GM12878 (cell line): ENCODE measurements at regions not wholly inside any gene's neighbourhood (a gene's known extent, or its start where the extent isn't known, plus 50 kb on each side); places are given as distances from the start of the nearest gene placed in this dataset.

Source experiments
- ATAC-seq: fragments of 200-7000 bp; cut with Tn5 transposase; 3 replicates; pipeline ENCODE4 v1.9.1; 2020; ENCODE audit warnings: mild to moderate bottlenecking, moderate library complexity
- BruUV-seq: library from RNA; stranded (reverse); fragments of 400-500 nt; replicated peaks from 2 replicates; lab custom pipeline; 2021; lab: Mats Ljungman, UMichigan
- CTCF ChIA-PET: fragments of 300-600 bp; sonication (Branson Sonifier 250); formaldehyde crosslinking; extraction: SDS; loops from one replicate; lab custom pipeline; 2021; ENCODE audit warnings: inconsistent platforms; lab: Yijun Ruan, JAX
- POLR2A ChIA-PET: fragments of 350-600 bp; formaldehyde crosslinking; extraction: SDS; loops from one replicate; lab custom pipeline; 2021; ENCODE audit warnings: inconsistent platforms; lab: Charles Lee
- RAD21 ChIA-PET: fragments of 300-600 bp; sonication (Branson Sonifier 250); formaldehyde crosslinking; loops from one replicate; lab custom pipeline; 2023; ENCODE audit warnings: antibody characterized with exemption; ENCODE audit not compliant: unreplicated experiment; lab: Charles Lee
- SMC1A ChIA-PET: fragments of 300-600 bp; sonication (Branson Sonifier 250); formaldehyde crosslinking; loops from one replicate; lab custom pipeline; 2023; ENCODE audit not compliant: unreplicated experiment, uncharacterized antibody; lab: Charles Lee
- DNase-seq: peaks from one replicate; pipeline ENCODE4 v3.0.0-alpha.2; 2011; ENCODE audit warnings: low read depth, low spot score
- FAIRE-seq: peaks from 3 replicates; lab custom pipeline; 2011; peaks lifted over from hg19 to GRCh38; lab: Jason Lieb, UNC
- H2AFZ ChIP-seq: 2 replicates; pipeline ENCODE4 v1.6.0; 2011; ENCODE audit warnings: low read depth, low read length, control low read depth; ENCODE audit not compliant: control insufficient read depth
- H3K27ac ChIP-seq: 2 replicates; pipeline ENCODE4 v1.5.1; 2011; ENCODE audit warnings: control low read depth; ENCODE audit not compliant: control insufficient read depth, insufficient read depth
- H3K27me3 ChIP-seq, 2 experiments: replicated peaks in 1 of 2; 2 replicates each; pipeline versions ENCODE4 v1.6.0 to v1.6.1; 2011; ENCODE audit warnings: low read length in 1 of 2; ENCODE audit not compliant: control insufficient read depth in 2 of 2, insufficient read depth in 2 of 2
- H3K36me3 ChIP-seq, 2 experiments: 2 replicates each; pipeline ENCODE4 v1.5.1; 2011; ENCODE audit warnings: low read length in 1 of 2; ENCODE audit not compliant: control insufficient read depth in 2 of 2, insufficient read depth in 2 of 2
- H3K4me1 ChIP-seq: 2 replicates; pipeline ENCODE4 v1.6.1; 2011; ENCODE audit warnings: mild to moderate bottlenecking, low read length, moderate library complexity, mixed read lengths; ENCODE audit not compliant: control insufficient read depth, insufficient read depth
- H3K4me2 ChIP-seq: 2 replicates; pipeline ENCODE4 v1.6.0; 2011; ENCODE audit warnings: control low read depth; ENCODE audit not compliant: control insufficient read depth, insufficient read depth
- H3K4me3 ChIP-seq: fragments of 200-600 bp; sonication (generic); 2 replicates; pipeline ENCODE4 v1.5.1; 2016
- H3K79me2 ChIP-seq: 2 replicates; pipeline ENCODE4 v1.6.0; 2011; ENCODE audit warnings: low read length; ENCODE audit not compliant: control insufficient read depth, insufficient read depth
- H3K9ac ChIP-seq: 2 replicates; pipeline ENCODE4 v1.8.0; 2011; ENCODE audit warnings: low read length, control low read depth, mixed read lengths; ENCODE audit not compliant: control insufficient read depth, insufficient read depth
- H3K9me3 ChIP-seq: replicated peaks from 3 replicates; pipeline ENCODE4 v1.5.1; 2011; ENCODE audit warnings: mild to moderate bottlenecking, low read length; ENCODE audit not compliant: control insufficient read depth, insufficient read depth
- H4K20me1 ChIP-seq: 2 replicates; pipeline ENCODE4 v1.6.0; 2011; ENCODE audit not compliant: control insufficient read depth, insufficient read depth
- BMI1 ChIP-seq: fragments of 450-650 bp; IDR thresholded peaks from 2 replicates; pipeline ENCODE4 v1.6.1; 2016; ENCODE audit warnings: mild to moderate bottlenecking, moderate library complexity, borderline replicate concordance
- CHD4 ChIP-seq: fragments of 200-600 bp; sonication (generic); IDR thresholded peaks from 2 replicates; pipeline ENCODE4 v1.6.1; 2016; ENCODE audit warnings: mild to moderate bottlenecking
- DPF2 ChIP-seq: fragments of 450-650 bp; IDR thresholded peaks from 2 replicates; pipeline ENCODE4 v1.6.1; 2017; ENCODE audit warnings: mild to moderate bottlenecking
- E4F1 ChIP-seq: fragments of 450-650 bp; IDR thresholded peaks from 2 replicates; pipeline ENCODE4 v1.6.1; 2018; ENCODE audit warnings: borderline replicate concordance, mild to moderate bottlenecking; ENCODE audit not compliant: partially characterized antibody
- ELK1 ChIP-seq: IDR thresholded peaks from 2 replicates; pipeline ENCODE4 v1.6.1; 2012; ENCODE audit warnings: low read depth, low read length, improper control_type of control experiment
- FOS ChIP-seq: IDR thresholded peaks from 3 replicates; pipeline ENCODE4 v1.6.1; 2011; ENCODE audit warnings: borderline replicate concordance; ENCODE audit not compliant: insufficient read length; ENCODE audit errors: extremely low read depth
- GATAD2B ChIP-seq: fragments of 450-650 bp; conservative IDR thresholded peaks from 2 replicates; pipeline ENCODE4 v1.6.1; 2017; ENCODE audit warnings: low read depth, mild to moderate bottlenecking, moderate library complexity
- HCFC1 ChIP-seq: fragments of 150-350 bp; IDR thresholded peaks from 2 replicates; pipeline ENCODE4 v1.6.1; 2014; ENCODE audit warnings: low read length
- HDGF ChIP-seq: fragments of 450-650 bp; IDR thresholded peaks from 2 replicates; pipeline ENCODE4 v1.6.1; 2016; ENCODE audit warnings: antibody characterized with exemption
- LARP7 ChIP-seq: fragments of 450-650 bp; IDR thresholded peaks from 2 replicates; pipeline ENCODE4 v1.6.1; 2017; ENCODE audit warnings: mild to moderate bottlenecking
- MAX ChIP-seq: IDR thresholded peaks from 2 replicates; pipeline ENCODE4 v1.6.1; 2012; ENCODE audit warnings: low read depth, low read length, improper control_type of control experiment
- MEF2A ChIP-seq: IDR thresholded peaks from 2 replicates; pipeline ENCODE4 v1.6.1; 2011; ENCODE audit warnings: low read depth, mild to moderate bottlenecking, low read length, moderate library complexity; ENCODE audit not compliant: insufficient read depth
- MTA3 ChIP-seq: IDR thresholded peaks from 2 replicates; pipeline ENCODE4 v1.6.1; 2012; ENCODE audit warnings: low read length, inconsistent platforms, borderline replicate concordance
- NFYA ChIP-seq: IDR thresholded peaks from 2 replicates; pipeline ENCODE4 v1.6.1; 2011; ENCODE audit warnings: low read depth, mild to moderate bottlenecking, low read length, improper control_type of control experiment, borderline replicate concordance
- NKRF ChIP-seq: fragments of 450-650 bp; conservative IDR thresholded peaks from 2 replicates; pipeline ENCODE4 v1.6.1; 2017; ENCODE audit warnings: mild to moderate bottlenecking, moderate library complexity
- RB1 ChIP-seq: fragments of 450-650 bp; formaldehyde crosslinking; IDR thresholded peaks from 2 replicates; pipeline ENCODE4 v1.6.1; 2017; ENCODE audit warnings: mild to moderate bottlenecking, borderline replicate concordance
- RELB ChIP-seq: fragments of 450-650 bp; IDR thresholded peaks from 2 replicates; pipeline ENCODE4 v1.6.1; 2017; ENCODE audit warnings: low read depth, mild to moderate bottlenecking, moderate library complexity
- STAT1 ChIP-seq: fragments of 450-650 bp; conservative IDR thresholded peaks from 2 replicates; pipeline ENCODE4 v1.6.1; 2014; ENCODE audit warnings: antibody characterized with exemption, mild to moderate bottlenecking
- YBX1 ChIP-seq: fragments of 450-650 bp; IDR thresholded peaks from 2 replicates; pipeline ENCODE4 v1.6.1; 2016; ENCODE audit warnings: antibody characterized with exemption
- ZNF207 ChIP-seq: fragments of 450-650 bp; IDR thresholded peaks from 2 replicates; pipeline ENCODE4 v1.6.1; 2014; ENCODE audit warnings: antibody characterized with exemption, mild to moderate bottlenecking, borderline replicate concordance
- WGBS: methylation state at CpG from one replicate; pipeline ENCODE4 v1.1.6; 2016; ENCODE audit warnings: low lambda C conversion rate; ENCODE audit not compliant: insufficient replicate concordance, insufficient coverage; ENCODE audit errors: missing lambda C conversion rate; 5-methylcytosine and 5-hydroxymethylcytosine counted together
- in situ Hi-C: fragments of 300-500 bp; cut with MboI; formaldehyde crosslinking; loops from 9 replicates; pipeline ENCODE4 v1.14.3; 2018; ENCODE audit warnings: mixed read lengths
- intact Hi-C: fragments of 100-400 bp; cut with micrococcal nuclease; formaldehyde crosslinking; loops from one replicate; pipeline ENCODE4 v1.14.2; 2022; ENCODE audit not compliant: unreplicated experiment

- TF ChIP-seq GATAD2B (no peak), YBX1 (no peak), ZNF207 (no peak), FOS (no peak), HCFC1 (no peak), MEF2A (no peak), RELB (no peak), NFYA (no peak), STAT1 (no peak), LARP7 (no peak), ELK1 (no peak), DPF2 (no peak), E4F1 (no peak), BMI1 (no peak), HDGF (no peak), MAX (no peak), NKRF (no peak), CHD4 (no peak), RB1 (no peak), MTA3 (no peak)
- WGBS: 59% methylated on average over 3 of the region's 3 CpGs
- H3K27me3 ChIP-seq: peaks cover 3 to 6% of the 10 kb centered on the region in 2 experiments; a peak in 1 of 4 replicates
- POLR2A ChIA-PET: no interaction called here
- ATAC-seq: no peak
- RAD21 ChIA-PET: no interaction called here
- H3K79me2 ChIP-seq: no peaks in the 10 kb centered on the region
- H3K9ac ChIP-seq: no peak overlapping the region
- no peaks in the 10 kb centered on the region for H4K20me1 ChIP-seq
- CTCF ChIA-PET: no interaction called here
- intact Hi-C loops (no loop called here), in situ Hi-C loops (no loop called here)
- no peaks in the 10 kb centered on the region for H3K4me1 ChIP-seq
- FAIRE-seq: no peak
- no peaks in the 10 kb centered on the region for H3K36me3 ChIP-seq
- no TSS peak for BruUV-seq
- no peak overlapping the region for H2AFZ ChIP-seq
- no peaks in the 10 kb centered on the region for H3K9me3 ChIP-seq
- DNase-seq: no peak
- no peak overlapping the region for H3K4me2 ChIP-seq
- no peak overlapping the region for H3K4me3 ChIP-seq
- SMC1A ChIA-PET: no interaction called here
- no peak overlapping the region for H3K27ac ChIP-seq
Observed at GRCh38 chr6:108795122-108795521, 53.1 kb upstream of the ARMC2 start.
